Ishikawa (cell line): ENCODE measurements at regions not wholly inside any gene's neighbourhood (a gene's known extent, or its start where the extent isn't known, plus 50 kb on each side); places are given as distances from the start of the nearest gene placed in this dataset.

Experiments used
- EP300 ChIP-seq: IDR thresholded peaks from 2 replicates; pipeline ENCODE4 v1.6.1; 2012; ENCODE audit warnings: borderline replicate concordance
- MAX ChIP-seq: IDR thresholded peaks from 2 replicates; pipeline ENCODE4 v1.6.1; 2012
- NFIC ChIP-seq: IDR thresholded peaks from 2 replicates; pipeline ENCODE4 v1.6.1; 2012
- RAD21 ChIP-seq: IDR thresholded peaks from 2 replicates; pipeline ENCODE4 v1.6.1; 2012; ENCODE audit warnings: low read depth
- TEAD4 ChIP-seq: IDR thresholded peaks from 2 replicates; pipeline ENCODE4 v1.6.1; 2012
- YY1 ChIP-seq: IDR thresholded peaks from 2 replicates; pipeline ENCODE4 v1.6.1; 2012; ENCODE audit warnings: low read depth
- ZBTB7A ChIP-seq: IDR thresholded peaks from 2 replicates; pipeline ENCODE4 v1.6.1; 2012; ENCODE audit warnings: low read depth
- TF ChIP-seq, protein P1 (sequence below): IDR thresholded peaks from 2 replicates; pipeline ENCODE4 v1.6.1; 2012; ENCODE audit warnings: low read depth, mild to moderate bottlenecking

DNA sequence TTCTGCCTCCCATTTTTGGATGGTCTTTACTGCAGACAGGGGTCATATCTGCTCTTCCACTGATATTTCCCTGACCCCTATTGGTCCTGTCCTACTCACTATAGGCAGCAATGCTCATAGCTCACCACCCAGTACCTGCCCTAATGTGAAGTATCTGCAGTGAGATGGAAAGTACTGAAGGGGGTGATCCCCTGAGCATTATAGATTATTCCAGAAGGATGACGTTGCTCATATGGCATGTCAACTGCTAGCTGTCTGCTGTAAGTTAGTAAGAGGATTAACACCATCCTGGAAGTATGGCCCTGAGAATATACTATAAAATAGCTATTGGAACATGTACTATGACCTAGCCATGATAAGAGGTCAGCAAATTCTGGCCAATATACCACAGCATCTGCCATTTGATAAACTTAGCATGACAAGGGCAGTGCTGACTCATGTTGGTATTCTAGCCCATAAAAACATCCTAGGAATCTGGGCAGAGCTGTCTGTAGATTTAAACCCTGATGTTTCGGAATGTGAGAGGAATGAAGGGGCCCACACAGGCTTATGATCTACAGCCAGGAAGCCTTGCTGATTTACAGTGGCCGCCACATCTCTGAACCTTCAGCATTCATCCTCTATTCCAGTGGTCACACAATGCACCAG lies 451.4 kb downstream of the TNS1 start:
- TF ChIP-seq, protein P1, sequence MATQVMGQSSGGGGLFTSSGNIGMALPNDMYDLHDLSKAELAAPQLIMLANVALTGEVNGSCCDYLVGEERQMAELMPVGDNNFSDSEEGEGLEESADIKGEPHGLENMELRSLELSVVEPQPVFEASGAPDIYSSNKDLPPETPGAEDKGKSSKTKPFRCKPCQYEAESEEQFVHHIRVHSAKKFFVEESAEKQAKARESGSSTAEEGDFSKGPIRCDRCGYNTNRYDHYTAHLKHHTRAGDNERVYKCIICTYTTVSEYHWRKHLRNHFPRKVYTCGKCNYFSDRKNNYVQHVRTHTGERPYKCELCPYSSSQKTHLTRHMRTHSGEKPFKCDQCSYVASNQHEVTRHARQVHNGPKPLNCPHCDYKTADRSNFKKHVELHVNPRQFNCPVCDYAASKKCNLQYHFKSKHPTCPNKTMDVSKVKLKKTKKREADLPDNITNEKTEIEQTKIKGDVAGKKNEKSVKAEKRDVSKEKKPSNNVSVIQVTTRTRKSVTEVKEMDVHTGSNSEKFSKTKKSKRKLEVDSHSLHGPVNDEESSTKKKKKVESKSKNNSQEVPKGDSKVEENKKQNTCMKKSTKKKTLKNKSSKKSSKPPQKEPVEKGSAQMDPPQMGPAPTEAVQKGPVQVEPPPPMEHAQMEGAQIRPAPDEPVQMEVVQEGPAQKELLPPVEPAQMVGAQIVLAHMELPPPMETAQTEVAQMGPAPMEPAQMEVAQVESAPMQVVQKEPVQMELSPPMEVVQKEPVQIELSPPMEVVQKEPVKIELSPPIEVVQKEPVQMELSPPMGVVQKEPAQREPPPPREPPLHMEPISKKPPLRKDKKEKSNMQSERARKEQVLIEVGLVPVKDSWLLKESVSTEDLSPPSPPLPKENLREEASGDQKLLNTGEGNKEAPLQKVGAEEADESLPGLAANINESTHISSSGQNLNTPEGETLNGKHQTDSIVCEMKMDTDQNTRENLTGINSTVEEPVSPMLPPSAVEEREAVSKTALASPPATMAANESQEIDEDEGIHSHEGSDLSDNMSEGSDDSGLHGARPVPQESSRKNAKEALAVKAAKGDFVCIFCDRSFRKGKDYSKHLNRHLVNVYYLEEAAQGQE = no peak
- TF ChIP-seq RAD21 = no peak
- TF ChIP-seq YY1 = no peak
- no peak for TF ChIP-seq EP300
- TF ChIP-seq MAX = no peak
- no peak for TF ChIP-seq ZBTB7A
- peak; percentile 75 for TF ChIP-seq TEAD4
- no peak for TF ChIP-seq NFIC
